ENCODE measurements at regions not wholly inside any gene's neighbourhood (a gene's known extent, or its start where the extent isn't known, plus 50 kb on each side); places are given as distances from the start of the nearest gene placed in this dataset.

DNA sequence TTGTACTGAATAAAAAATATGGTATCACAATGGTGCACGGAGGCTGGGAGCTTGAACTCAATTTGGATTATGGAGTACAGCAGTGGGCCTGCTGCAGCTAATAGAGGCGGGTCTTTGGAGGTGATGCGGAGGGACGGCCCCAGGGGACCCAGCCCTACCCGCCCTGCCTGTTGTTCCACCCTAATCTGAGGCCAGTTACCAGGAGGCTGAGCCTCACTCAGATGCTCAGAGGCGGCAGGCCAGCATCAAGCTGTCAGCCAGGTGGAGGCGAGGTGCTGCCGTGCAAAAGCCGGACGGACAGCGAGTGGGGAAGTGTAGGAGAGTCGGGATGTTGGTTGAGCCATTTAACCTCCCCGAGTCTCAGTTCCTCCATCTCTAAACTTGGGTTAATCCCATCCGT lies 218.5 kb upstream of the RGMA start:
- Histone ChIP-seq H3K9ac (ENCODE audit: low read length in 3 of 3) (no peak overlapping the region), H3K4me1 (ENCODE audit: control insufficient read depth in 2 of 3, insufficient read depth in 2 of 3, low read depth in 1 of 3, low read length in 3 of 3) (no peaks in the 10 kb centered on the region), H3K27ac (ENCODE audit: low read depth in 2 of 2, low read length in 2 of 2) (no peak overlapping the region), H3K4me3 (ENCODE audit: low read length in 3 of 3) (no peak overlapping the region), H3K27me3 (ENCODE audit: control insufficient read depth, insufficient read depth, low read length) (no peaks in the 10 kb centered on the region), H3K36me3 (ENCODE audit: control insufficient read depth in 2 of 3, insufficient read depth in 3 of 3, low read length in 3 of 3) (no peaks in the 10 kb centered on the region), H3K9me3 (ENCODE audit: control insufficient read depth in 2 of 3, insufficient read depth in 1 of 3, low read length in 3 of 3) (no peaks in the 10 kb centered on the region)
- intact Hi-C loops (cut with DNase I), result no loop called here
- FAIRE-seq (no peak), DNase-seq (no peak)
- TF ChIP-seq, protein P1, sequence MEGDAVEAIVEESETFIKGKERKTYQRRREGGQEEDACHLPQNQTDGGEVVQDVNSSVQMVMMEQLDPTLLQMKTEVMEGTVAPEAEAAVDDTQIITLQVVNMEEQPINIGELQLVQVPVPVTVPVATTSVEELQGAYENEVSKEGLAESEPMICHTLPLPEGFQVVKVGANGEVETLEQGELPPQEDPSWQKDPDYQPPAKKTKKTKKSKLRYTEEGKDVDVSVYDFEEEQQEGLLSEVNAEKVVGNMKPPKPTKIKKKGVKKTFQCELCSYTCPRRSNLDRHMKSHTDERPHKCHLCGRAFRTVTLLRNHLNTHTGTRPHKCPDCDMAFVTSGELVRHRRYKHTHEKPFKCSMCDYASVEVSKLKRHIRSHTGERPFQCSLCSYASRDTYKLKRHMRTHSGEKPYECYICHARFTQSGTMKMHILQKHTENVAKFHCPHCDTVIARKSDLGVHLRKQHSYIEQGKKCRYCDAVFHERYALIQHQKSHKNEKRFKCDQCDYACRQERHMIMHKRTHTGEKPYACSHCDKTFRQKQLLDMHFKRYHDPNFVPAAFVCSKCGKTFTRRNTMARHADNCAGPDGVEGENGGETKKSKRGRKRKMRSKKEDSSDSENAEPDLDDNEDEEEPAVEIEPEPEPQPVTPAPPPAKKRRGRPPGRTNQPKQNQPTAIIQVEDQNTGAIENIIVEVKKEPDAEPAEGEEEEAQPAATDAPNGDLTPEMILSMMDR (IDR thresholded peaks at IDR 0.05; ENCODE audit: borderline replicate concordance, extremely low read depth, insufficient read depth), result no peak

DNA sequence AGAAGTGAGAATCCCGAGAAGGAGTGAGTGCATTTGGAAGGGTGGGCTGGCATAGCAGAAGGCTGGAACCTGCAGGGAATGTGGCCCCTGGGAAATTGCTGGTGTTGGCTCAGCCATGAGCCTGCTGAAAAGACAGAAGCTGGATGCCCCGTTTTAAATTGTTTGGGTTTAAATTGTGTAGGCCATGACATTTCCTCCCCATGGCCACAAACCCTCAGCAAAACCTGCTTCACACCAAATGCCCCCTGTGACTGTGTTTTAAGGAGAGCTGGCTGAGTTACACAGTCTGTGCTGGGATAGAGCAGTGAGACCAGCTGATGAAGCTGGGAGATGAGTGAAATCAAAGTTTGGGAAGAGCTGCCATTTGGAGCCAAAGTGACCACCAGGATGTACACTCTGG lies 216.3 kb upstream of the RGMA start:
- H3K36me3 ChIP-seq (ENCODE audit: control insufficient read depth in 2 of 3, insufficient read depth in 3 of 3, low read length in 3 of 3), result no peaks in the 10 kb centered on the region
- no peaks in the 10 kb centered on the region for H3K9me3 ChIP-seq (ENCODE audit: control insufficient read depth in 2 of 3, insufficient read depth in 1 of 3, low read length in 3 of 3)
- intact Hi-C loops (cut with DNase I), result no loop called here
- H3K27ac ChIP-seq (ENCODE audit: low read depth in 2 of 2, low read length in 2 of 2), result no peak overlapping the region
- H3K9ac ChIP-seq (ENCODE audit: low read length in 3 of 3), result no peak overlapping the region
- TF ChIP-seq, protein P1 (IDR thresholded peaks at IDR 0.05; ENCODE audit: borderline replicate concordance, extremely low read depth, insufficient read depth), result no peak
- H3K4me3 ChIP-seq (ENCODE audit: low read length in 3 of 3), result no peak overlapping the region
- DNase-seq (no peak), FAIRE-seq (no peak)
- H3K4me1 ChIP-seq (ENCODE audit: control insufficient read depth in 2 of 3, insufficient read depth in 2 of 3, low read depth in 1 of 3, low read length in 3 of 3), result no peaks in the 10 kb centered on the region
- H3K27me3 ChIP-seq (ENCODE audit: control insufficient read depth, insufficient read depth, low read length), result no peaks in the 10 kb centered on the region

DNA sequence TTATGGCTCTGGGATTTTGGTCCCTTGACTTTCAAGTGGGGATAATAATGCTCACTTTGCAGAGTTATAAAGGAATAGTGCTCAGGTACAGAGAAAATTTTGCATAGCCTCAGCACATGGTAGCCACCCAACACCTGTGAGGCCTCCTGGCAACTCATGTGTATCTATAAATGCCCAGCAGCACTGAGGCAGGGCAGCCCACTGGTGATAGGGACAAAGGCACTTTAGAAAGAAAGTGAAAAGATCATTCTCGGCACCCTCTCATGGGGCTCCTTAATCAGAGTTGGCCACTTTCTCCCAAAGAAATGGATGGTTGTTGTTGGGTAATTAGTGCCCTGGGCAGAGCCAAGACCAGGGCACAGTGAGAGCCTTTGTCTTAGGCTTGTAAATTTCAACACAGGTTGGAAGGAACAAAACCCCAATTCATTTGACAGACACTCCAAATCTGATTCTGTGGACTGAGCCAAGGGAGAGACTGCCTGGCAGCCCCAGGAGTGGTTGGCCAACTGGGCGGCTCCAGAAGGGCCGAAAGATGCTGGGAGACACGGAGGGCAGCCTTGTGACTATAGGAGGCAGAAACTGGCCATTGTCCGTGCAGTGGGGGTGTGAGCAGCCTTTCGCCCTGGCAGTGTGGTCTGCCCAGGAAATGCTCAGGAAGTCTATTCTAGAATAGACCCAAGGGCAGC lies 213.2 kb upstream of the RGMA start:
- H3K4me1 ChIP-seq (ENCODE audit: control insufficient read depth in 2 of 3, insufficient read depth in 2 of 3, low read depth in 1 of 3, low read length in 3 of 3), result no peaks in the 10 kb centered on the region
- H3K27ac ChIP-seq (ENCODE audit: low read depth in 2 of 2, low read length in 2 of 2), result no peak overlapping the region
- H3K27me3 ChIP-seq (ENCODE audit: control insufficient read depth, insufficient read depth, low read length), result no peaks in the 10 kb centered on the region
- no peaks in the 10 kb centered on the region for H3K36me3 ChIP-seq (ENCODE audit: control insufficient read depth in 2 of 3, insufficient read depth in 3 of 3, low read length in 3 of 3)
- intact Hi-C loops (cut with DNase I), result no loop called here
- no peaks in the 10 kb centered on the region for H3K9me3 ChIP-seq (ENCODE audit: control insufficient read depth in 2 of 3, insufficient read depth in 1 of 3, low read length in 3 of 3)
- DNase-seq, result no peak
- FAIRE-seq, result no peak
- TF ChIP-seq, protein P1 (IDR thresholded peaks at IDR 0.05; ENCODE audit: borderline replicate concordance, extremely low read depth, insufficient read depth), result no peak
- no peak overlapping the region for H3K4me3 ChIP-seq (ENCODE audit: low read length in 3 of 3)
- no peak overlapping the region for H3K9ac ChIP-seq (ENCODE audit: low read length in 3 of 3)

DNA sequence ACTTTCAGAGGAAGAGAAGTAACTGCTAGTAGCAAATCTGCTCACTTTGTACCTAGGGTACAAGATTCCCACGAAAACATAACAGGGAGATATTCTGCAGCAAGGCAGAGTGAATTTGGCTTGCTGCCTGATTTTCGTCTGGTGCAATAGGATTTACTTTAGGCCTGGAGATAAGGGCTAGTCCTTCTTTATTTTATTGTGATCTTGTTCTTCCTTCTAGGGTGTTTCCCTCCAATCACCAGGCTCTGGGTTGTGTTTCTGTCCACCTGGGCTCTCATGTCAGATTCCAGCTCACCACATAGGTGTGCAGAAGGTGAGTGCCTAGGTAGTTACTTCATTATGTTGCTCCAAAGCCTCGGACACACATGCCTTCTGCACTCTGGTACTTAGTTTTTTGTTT lies 211.8 kb upstream of the RGMA start:
- FAIRE-seq, result no peak

More for the DNA sequence above, 211.8 kb upstream of the RGMA start:
- intact Hi-C loops (cut with DNase I), result no loop called here
- no peak overlapping the region for H3K27ac ChIP-seq (ENCODE audit: low read depth in 2 of 2, low read length in 2 of 2)
- H3K9me3 ChIP-seq (ENCODE audit: control insufficient read depth in 2 of 3, insufficient read depth in 1 of 3, low read length in 3 of 3), result no peaks in the 10 kb centered on the region
- H3K27me3 ChIP-seq (ENCODE audit: control insufficient read depth, insufficient read depth, low read length), result no peaks in the 10 kb centered on the region
- TF ChIP-seq, protein P1 (IDR thresholded peaks at IDR 0.05; ENCODE audit: borderline replicate concordance, extremely low read depth, insufficient read depth), result no peak
- DNase-seq, result no peak
- H3K4me1 ChIP-seq (ENCODE audit: control insufficient read depth in 2 of 3, insufficient read depth in 2 of 3, low read depth in 1 of 3, low read length in 3 of 3), result no peaks in the 10 kb centered on the region
- no peak overlapping the region for H3K4me3 ChIP-seq (ENCODE audit: low read length in 3 of 3)
- no peaks in the 10 kb centered on the region for H3K36me3 ChIP-seq (ENCODE audit: control insufficient read depth in 2 of 3, insufficient read depth in 3 of 3, low read length in 3 of 3)
- H3K9ac ChIP-seq (ENCODE audit: low read length in 3 of 3), result no peak overlapping the region

All from kidney (tissue), 13 donors.